Activated naive CD8-positive, alpha-beta T cell treated with anti-CD3 and anti-CD28 coated beads for 36 hours (primary cell): ENCODE measurements at regions not wholly inside any gene's neighbourhood (a gene's known extent, or its start where the extent isn't known, plus 50 kb on each side); places are given as distances from the start of the nearest gene placed in this dataset.
"Not testable (repeated sequence)": the region's sequence is repeated elsewhere in the genome, so short reads cannot be mapped to it uniquely, and the experiment has no call there.

Experiments used
- DNase-seq: peaks from one replicate; pipeline ENCODE4 v3.0.0; 2021
- H3K27ac Mint-ChIP-seq: one replicate; pipeline ENCODE4 v1.8.0; 2022; ENCODE audit warnings: mild to moderate bottlenecking, moderate library complexity, mixed read lengths
- H3K27me3 Mint-ChIP-seq: one replicate; pipeline ENCODE4 v1.8.0; 2022; ENCODE audit warnings: mild to moderate bottlenecking, mixed read lengths
- H3K36me3 Mint-ChIP-seq: one replicate; pipeline ENCODE4 v1.8.0; 2021; ENCODE audit warnings: mild to moderate bottlenecking, mixed read lengths
- H3K4me1 Mint-ChIP-seq: one replicate; pipeline ENCODE4 v1.8.0; 2021; ENCODE audit warnings: mixed read lengths
- H3K4me3 Mint-ChIP-seq: one replicate; pipeline ENCODE4 v1.8.0; 2022; ENCODE audit warnings: mild to moderate bottlenecking, moderate library complexity, mixed read lengths
- H3K9me3 Mint-ChIP-seq: one replicate; pipeline ENCODE4 v1.8.0; 2022; ENCODE audit warnings: mixed read lengths

GRCh38 chr2:111346018-111346930, 225.6 kb downstream of the BCL2L11 start:
- not testable (repeated sequence) for H3K27me3 Mint-ChIP-seq, H3K4me1 Mint-ChIP-seq, H3K9me3 Mint-ChIP-seq, DNase-seq, H3K36me3 Mint-ChIP-seq, H3K27ac Mint-ChIP-seq, H3K4me3 Mint-ChIP-seq

- H3K27me3 Mint-ChIP-seq, H3K9me3 Mint-ChIP-seq: not testable (repeated sequence)
These were observed 227.0 kb downstream of the BCL2L11 start for GRCh38 chr2:111347695-111348094.

GRCh38 chr2:111348316-111348715, 227.6 kb downstream of the BCL2L11 start:
- not testable (repeated sequence) for H3K9me3 Mint-ChIP-seq, H3K4me3 Mint-ChIP-seq, H3K36me3 Mint-ChIP-seq, H3K27ac Mint-ChIP-seq, H3K4me1 Mint-ChIP-seq, H3K27me3 Mint-ChIP-seq, DNase-seq

More at GRCh38 chr2:111347695-111348094, 227.0 kb downstream of the BCL2L11 start:
- not testable (repeated sequence) for H3K4me1 Mint-ChIP-seq, H3K36me3 Mint-ChIP-seq, H3K4me3 Mint-ChIP-seq, DNase-seq, H3K27ac Mint-ChIP-seq

- H3K4me3 Mint-ChIP-seq, H3K27ac Mint-ChIP-seq, DNase-seq, H3K4me1 Mint-ChIP-seq, H3K27me3 Mint-ChIP-seq, H3K36me3 Mint-ChIP-seq, H3K9me3 Mint-ChIP-seq: not testable (repeated sequence)
These were observed 234.5 kb downstream of the BCL2L11 start for GRCh38 chr2:111355022-111355817.

GRCh38 chr2:111355823-111356511, 235.3 kb downstream of the BCL2L11 start:
- not testable (repeated sequence) for H3K27me3 Mint-ChIP-seq, H3K4me3 Mint-ChIP-seq, H3K9me3 Mint-ChIP-seq, H3K36me3 Mint-ChIP-seq, H3K27ac Mint-ChIP-seq, H3K4me1 Mint-ChIP-seq, DNase-seq

- not testable (repeated sequence) for H3K9me3 Mint-ChIP-seq, H3K27ac Mint-ChIP-seq, H3K4me1 Mint-ChIP-seq, H3K36me3 Mint-ChIP-seq, DNase-seq, H3K27me3 Mint-ChIP-seq, H3K4me3 Mint-ChIP-seq
These were observed 235.9 kb downstream of the BCL2L11 start for GRCh38 chr2:111356512-111357031.

- not testable (repeated sequence) for H3K36me3 Mint-ChIP-seq, H3K4me3 Mint-ChIP-seq, H3K4me1 Mint-ChIP-seq, DNase-seq, H3K27ac Mint-ChIP-seq, H3K9me3 Mint-ChIP-seq, H3K27me3 Mint-ChIP-seq
These were observed 245.4 kb downstream of the BCL2L11 start for GRCh38 chr2:111365986-111366640.

GRCh38 chr2:111366641-111367029, 245.9 kb downstream of the BCL2L11 start:
- H3K27ac Mint-ChIP-seq, H3K27me3 Mint-ChIP-seq: not testable (repeated sequence)

GRCh38 chr2:111367080-111367479, 246.4 kb downstream of the BCL2L11 start:
- not testable (repeated sequence) for H3K9me3 Mint-ChIP-seq, DNase-seq, H3K27ac Mint-ChIP-seq, H3K36me3 Mint-ChIP-seq, H3K4me1 Mint-ChIP-seq, H3K27me3 Mint-ChIP-seq, H3K4me3 Mint-ChIP-seq

More at GRCh38 chr2:111366641-111367029, 245.9 kb downstream of the BCL2L11 start:
- not testable (repeated sequence) for H3K4me3 Mint-ChIP-seq, H3K36me3 Mint-ChIP-seq, DNase-seq, H3K4me1 Mint-ChIP-seq, H3K9me3 Mint-ChIP-seq

GRCh38 chr2:111367871-111368270, 247.2 kb downstream of the BCL2L11 start:
- not testable (repeated sequence) for H3K4me1 Mint-ChIP-seq, H3K9me3 Mint-ChIP-seq, H3K36me3 Mint-ChIP-seq, H3K27me3 Mint-ChIP-seq, H3K27ac Mint-ChIP-seq, H3K4me3 Mint-ChIP-seq, DNase-seq

- not testable (repeated sequence) for H3K4me3 Mint-ChIP-seq, H3K36me3 Mint-ChIP-seq, H3K4me1 Mint-ChIP-seq, H3K9me3 Mint-ChIP-seq, H3K27me3 Mint-ChIP-seq, DNase-seq, H3K27ac Mint-ChIP-seq
These were observed 247.6 kb downstream of the BCL2L11 start for GRCh38 chr2:111368288-111368687.

GRCh38 chr2:111373060-111373459, 252.3 kb downstream of the BCL2L11 start:
- not testable (repeated sequence) for DNase-seq, H3K27ac Mint-ChIP-seq, H3K9me3 Mint-ChIP-seq, H3K4me3 Mint-ChIP-seq, H3K4me1 Mint-ChIP-seq, H3K36me3 Mint-ChIP-seq, H3K27me3 Mint-ChIP-seq

- H3K9me3 Mint-ChIP-seq, H3K4me1 Mint-ChIP-seq, H3K27ac Mint-ChIP-seq, H3K27me3 Mint-ChIP-seq, DNase-seq, H3K4me3 Mint-ChIP-seq, H3K36me3 Mint-ChIP-seq: not testable (repeated sequence)
These were observed 253.3 kb downstream of the BCL2L11 start for GRCh38 chr2:111373989-111374388.

- H3K4me3 Mint-ChIP-seq, H3K27me3 Mint-ChIP-seq, H3K4me1 Mint-ChIP-seq, H3K36me3 Mint-ChIP-seq, H3K27ac Mint-ChIP-seq, H3K9me3 Mint-ChIP-seq, DNase-seq: not testable (repeated sequence)
These were observed 254.0 kb downstream of the BCL2L11 start for GRCh38 chr2:111374734-111375133.
